NCI-H1436 (cell line): ENCODE measurements at regions not wholly inside any gene's neighbourhood (a gene's known extent, or its start where the extent isn't known, plus 50 kb on each side); places are given as distances from the start of the nearest gene placed in this dataset.
A peak's percentile ranks its signal among the peaks of the same experiment; 100 is the strongest.

Source experiments
- DNase-seq: peaks from one replicate; lab custom pipeline; 2025; lab: John Stamatoyannopoulos, UW

- no peak for DNase-seq
These were observed 475.6 kb upstream of the ZWINT start for GRCh38 chr10:56836659-56837058.

- no peak for DNase-seq
These were observed 470.6 kb upstream of the ZWINT start for GRCh38 chr10:56831681-56832080.

GRCh38 chr10:56823849-56824248, 462.8 kb upstream of the ZWINT start:
- DNase-seq: no peak

- DNase-seq: no peak
These were observed 444.0 kb upstream of the ZWINT start for GRCh38 chr10:56805022-56805421.

- no peak for DNase-seq
These were observed 424.2 kb upstream of the ZWINT start for GRCh38 chr10:56785292-56785691.

GRCh38 chr10:56782503-56782902, 421.4 kb upstream of the ZWINT start:
- no peak for DNase-seq

GRCh38 chr10:56771343-56771742, 410.3 kb upstream of the ZWINT start:
- DNase-seq: no peak

- DNase-seq: no peak
These were observed 402.0 kb upstream of the ZWINT start for GRCh38 chr10:56763090-56763489.

GRCh38 chr10:56745490-56745889, 384.4 kb upstream of the ZWINT start:
- DNase-seq: no peak

GRCh38 chr10:56728349-56728748, 367.3 kb upstream of the ZWINT start:
- no peak for DNase-seq

GRCh38 chr10:56722912-56723311, 361.9 kb upstream of the ZWINT start:
- no peak for DNase-seq

- DNase-seq: no peak
These were observed 354.2 kb upstream of the ZWINT start for GRCh38 chr10:56715262-56715661.

- no peak for DNase-seq
These were observed 337.4 kb upstream of the ZWINT start for GRCh38 chr10:56698506-56698905.

GRCh38 chr10:56679578-56679977, 318.5 kb upstream of the ZWINT start:
- DNase-seq: no peak

- DNase-seq: no peak
These were observed 301.8 kb upstream of the ZWINT start for GRCh38 chr10:56662765-56663447.

- no peak for DNase-seq
These were observed 292.2 kb upstream of the ZWINT start for GRCh38 chr10:56653289-56653688.

- no peak for DNase-seq
These were observed 285.5 kb upstream of the ZWINT start for GRCh38 chr10:56646329-56647111.

- peak; percentile 30 for DNase-seq
These were observed 272.9 kb upstream of the ZWINT start for GRCh38 chr10:56633876-56634452.

- no peak for DNase-seq
These were observed 271.5 kb upstream of the ZWINT start for GRCh38 chr10:56632537-56632936.

GRCh38 chr10:56624082-56624481, 263.0 kb upstream of the ZWINT start:
- DNase-seq: no peak

- DNase-seq: no peak
These were observed 262.0 kb upstream of the ZWINT start for GRCh38 chr10:56623064-56623463.

- no peak for DNase-seq
These were observed 261.4 kb upstream of the ZWINT start for GRCh38 chr10:56622335-56622973.

- no peak for DNase-seq
These were observed 245.1 kb upstream of the ZWINT start for GRCh38 chr10:56606202-56606601.
